ENCODE measurements at regions not wholly inside any gene's neighbourhood (a gene's known extent, or its start where the extent isn't known, plus 50 kb on each side); places are given as distances from the start of the nearest gene placed in this dataset.

- TF ChIP-seq CTCF (IDR thresholded peaks at IDR 0.05; ENCODE audit: low read length) (no peak), EZH2 (IDR thresholded peaks at IDR 0.05; ENCODE audit: borderline replicate concordance, low read length) (no peak)
Measured at GRCh38 chr9:99744132-99744531, 77.6 kb upstream of the NR4A3 start.
